ENCODE measurements at regions not wholly inside any gene's neighbourhood (a gene's known extent, or its start where the extent isn't known, plus 50 kb on each side); places are given as distances from the start of the nearest gene placed in this dataset.

DNA sequence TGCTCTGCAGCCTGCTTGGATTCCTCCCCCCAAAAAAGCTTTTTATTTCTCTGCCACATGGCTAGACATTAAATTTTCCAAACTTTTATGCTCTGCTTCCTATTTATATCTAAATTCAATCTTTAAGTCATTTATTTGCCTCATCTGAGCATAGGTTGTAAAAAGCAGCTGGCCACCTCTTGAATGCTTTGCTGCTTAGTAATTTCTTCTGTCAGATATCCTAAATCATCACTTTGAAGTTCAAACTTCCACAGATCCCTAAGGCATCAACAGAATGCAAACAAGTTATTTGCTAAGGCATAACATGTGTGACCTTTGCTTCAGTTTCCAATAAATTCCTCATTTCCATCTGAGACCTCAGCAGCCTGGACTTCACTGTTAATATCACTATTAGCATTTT lies 209.6 kb downstream of the FSCB start:
- TF ChIP-seq, protein P1, sequence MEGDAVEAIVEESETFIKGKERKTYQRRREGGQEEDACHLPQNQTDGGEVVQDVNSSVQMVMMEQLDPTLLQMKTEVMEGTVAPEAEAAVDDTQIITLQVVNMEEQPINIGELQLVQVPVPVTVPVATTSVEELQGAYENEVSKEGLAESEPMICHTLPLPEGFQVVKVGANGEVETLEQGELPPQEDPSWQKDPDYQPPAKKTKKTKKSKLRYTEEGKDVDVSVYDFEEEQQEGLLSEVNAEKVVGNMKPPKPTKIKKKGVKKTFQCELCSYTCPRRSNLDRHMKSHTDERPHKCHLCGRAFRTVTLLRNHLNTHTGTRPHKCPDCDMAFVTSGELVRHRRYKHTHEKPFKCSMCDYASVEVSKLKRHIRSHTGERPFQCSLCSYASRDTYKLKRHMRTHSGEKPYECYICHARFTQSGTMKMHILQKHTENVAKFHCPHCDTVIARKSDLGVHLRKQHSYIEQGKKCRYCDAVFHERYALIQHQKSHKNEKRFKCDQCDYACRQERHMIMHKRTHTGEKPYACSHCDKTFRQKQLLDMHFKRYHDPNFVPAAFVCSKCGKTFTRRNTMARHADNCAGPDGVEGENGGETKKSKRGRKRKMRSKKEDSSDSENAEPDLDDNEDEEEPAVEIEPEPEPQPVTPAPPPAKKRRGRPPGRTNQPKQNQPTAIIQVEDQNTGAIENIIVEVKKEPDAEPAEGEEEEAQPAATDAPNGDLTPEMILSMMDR (IDR thresholded peaks at IDR 0.05), result no peak
- no peak for TF ChIP-seq POLR2A (IDR thresholded peaks at IDR 0.05)
